ENCODE measurements at regions not wholly inside any gene's neighbourhood (a gene's known extent, or its start where the extent isn't known, plus 50 kb on each side); places are given as distances from the start of the nearest gene placed in this dataset.

- no peak for DNase-seq (ENCODE audit: low spot score)
- TF ChIP-seq CTCF (IDR thresholded peaks at IDR 0.05; ENCODE audit: extremely low read depth, missing control alignments) = no peak
Observed at GRCh38 chr10:118903251-118903650, 126.3 kb upstream of the NANOS1 start.

- TF ChIP-seq CTCF (IDR thresholded peaks at IDR 0.05; ENCODE audit: extremely low read depth, missing control alignments) = no peak
- no peak for DNase-seq (ENCODE audit: low spot score)
Observed at GRCh38 chr10:118903691-118904090, 125.8 kb upstream of the NANOS1 start.

GRCh38 chr10:118904286-118904685 is 125.2 kb upstream of the NANOS1 start:
- no peak for TF ChIP-seq CTCF (IDR thresholded peaks at IDR 0.05; ENCODE audit: extremely low read depth, missing control alignments)
- DNase-seq (ENCODE audit: low spot score) = no peak

- TF ChIP-seq CTCF (IDR thresholded peaks at IDR 0.05; ENCODE audit: extremely low read depth, missing control alignments) = no peak
Observed at GRCh38 chr10:118907051-118907450, 122.5 kb upstream of the NANOS1 start.

GRCh38 chr10:118908557-118909256 is 120.8 kb upstream of the NANOS1 start:
- TF ChIP-seq CTCF (IDR thresholded peaks at IDR 0.05; ENCODE audit: extremely low read depth, missing control alignments) = no peak
- DNase-seq (ENCODE audit: low spot score) = no peak

More at GRCh38 chr10:118907051-118907450, 122.5 kb upstream of the NANOS1 start:
- no peak for DNase-seq (ENCODE audit: low spot score)

- TF ChIP-seq CTCF (IDR thresholded peaks at IDR 0.05; ENCODE audit: extremely low read depth, missing control alignments) = no peak
- no peak for DNase-seq (ENCODE audit: low spot score)
Observed at GRCh38 chr10:118910702-118911101, 118.8 kb upstream of the NANOS1 start.

DNA sequence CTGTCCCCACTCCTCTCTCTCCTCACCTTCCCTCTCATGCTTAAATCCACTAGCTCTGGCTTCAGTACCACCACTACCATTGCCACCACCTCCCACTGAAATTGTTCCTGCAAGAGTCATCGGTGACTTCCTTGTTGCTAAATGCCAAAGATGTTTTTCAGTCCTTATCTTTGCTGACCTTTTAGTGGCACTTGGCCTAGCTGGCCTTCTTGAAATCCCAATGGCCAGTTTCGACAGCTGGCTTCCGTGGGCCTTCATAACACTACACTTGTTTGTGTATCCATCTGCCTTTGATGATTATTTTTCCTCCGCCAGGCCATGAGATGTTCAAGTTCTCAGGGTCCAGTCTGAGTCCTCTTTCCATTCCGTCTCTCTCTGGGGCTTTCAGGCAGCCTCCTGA is 118.2 kb upstream of the NANOS1 start:
- TF ChIP-seq CTCF (IDR thresholded peaks at IDR 0.05; ENCODE audit: extremely low read depth, missing control alignments) = no peak
- no peak for DNase-seq (ENCODE audit: low spot score)

All from GM20000 (cell line).